GM13976 (cell line): ENCODE measurements at regions not wholly inside any gene's neighbourhood (a gene's known extent, or its start where the extent isn't known, plus 50 kb on each side); places are given as distances from the start of the nearest gene placed in this dataset.

Source experiments
- DNase-seq: peaks from one replicate; pipeline ENCODE4 v3.0.0; 2012; ENCODE audit warnings: low spot score
- CTCF ChIP-seq: IDR thresholded peaks from 2 replicates; pipeline ENCODE4 v1.5.1; 2012; ENCODE audit warnings: borderline replicate concordance, mild to moderate bottlenecking; ENCODE audit not compliant: insufficient read depth; ENCODE audit errors: extremely low read depth, missing control alignments, control extremely low read depth
- in situ Hi-C: fragments of 300-500 bp; cut with MboI; formaldehyde crosslinking; loops from one replicate; pipeline ENCODE4 v1.12.0; 2022; ENCODE audit warnings: low sequenced_read_pairs, mixed read lengths, inconsistent platforms; ENCODE audit not compliant: unreplicated experiment

DNA sequence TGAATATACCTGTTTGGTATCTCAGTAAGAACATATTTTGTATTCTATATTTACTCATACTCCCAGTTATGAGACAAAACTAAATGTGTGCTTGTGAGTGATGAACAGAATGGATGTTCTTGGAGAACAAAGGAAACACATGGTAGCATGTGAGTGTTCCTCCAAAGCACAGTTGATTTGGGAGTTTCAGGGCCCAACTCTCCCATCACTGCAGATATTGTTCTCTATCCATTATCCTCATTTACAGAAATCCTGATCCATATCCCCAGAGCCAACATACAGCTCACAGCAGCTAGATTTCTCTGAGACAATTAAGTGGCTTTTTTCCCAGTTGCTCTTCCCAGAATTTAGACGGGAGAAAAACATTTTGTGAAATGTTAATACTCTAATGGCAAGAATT is 75.6 kb upstream of the MAPRE2 start:
- TF ChIP-seq CTCF, result no peak
- no peak for DNase-seq

GRCh38 chr18:34970106-34970505 is 71.1 kb upstream of the MAPRE2 start:
- no peak for TF ChIP-seq CTCF
- DNase-seq, result no peak

More for the DNA sequence above, 75.6 kb upstream of the MAPRE2 start:
- in situ Hi-C loops, result no loop called here

DNA sequence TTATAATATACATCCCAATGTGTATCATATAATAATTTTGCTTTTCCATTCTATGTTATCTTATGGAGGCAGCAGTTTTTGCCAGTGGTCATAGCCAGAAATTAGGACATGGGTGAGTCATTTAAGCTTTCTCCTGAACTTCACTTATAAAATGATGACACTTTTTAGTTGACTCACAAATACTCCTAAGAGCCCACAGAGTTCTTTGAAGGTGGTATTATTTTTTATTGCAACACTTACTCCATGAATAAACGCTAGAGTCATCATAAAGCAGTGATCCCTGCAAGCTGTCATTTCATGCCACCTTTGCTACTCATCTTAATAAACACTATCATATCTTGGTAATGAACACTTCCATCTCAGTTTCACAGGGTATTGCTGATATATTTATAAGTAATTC is 69.9 kb upstream of the MAPRE2 start:
- in situ Hi-C loops, result no loop called here
- TF ChIP-seq CTCF, result no peak
- no peak for DNase-seq

More at GRCh38 chr18:34970106-34970505, 71.1 kb upstream of the MAPRE2 start:
- in situ Hi-C loops, result no loop called here

DNA sequence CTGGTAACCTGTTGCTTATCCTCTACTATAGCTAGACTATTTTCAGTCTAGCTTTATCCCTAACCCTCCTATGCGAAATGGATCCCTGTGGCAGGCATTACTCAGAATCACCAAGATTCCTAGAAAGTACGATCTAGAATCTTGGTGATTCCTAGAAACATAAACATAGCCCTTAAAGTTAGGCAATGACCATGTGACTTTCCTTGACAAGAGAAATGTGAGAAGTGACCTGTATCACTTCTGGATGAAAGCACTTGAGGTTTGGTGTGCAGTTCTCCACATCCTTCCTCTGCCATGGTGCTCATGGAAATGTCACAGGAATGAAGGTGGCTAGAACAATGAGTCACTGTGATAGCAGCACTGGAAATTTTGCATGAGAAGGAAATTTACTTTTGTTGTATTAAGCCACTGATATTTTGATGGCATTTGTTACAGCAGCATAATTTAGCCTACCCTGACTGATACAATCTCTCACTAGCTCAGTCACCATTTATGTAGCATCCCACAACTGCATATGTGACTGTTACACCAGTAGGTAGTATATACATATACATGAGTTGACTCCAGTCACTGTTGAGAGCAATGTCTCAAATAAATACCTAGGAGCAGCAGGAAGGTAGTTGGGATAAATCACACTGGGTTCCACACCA is 68.3 kb upstream of the MAPRE2 start:
- in situ Hi-C loops, result no loop called here
- TF ChIP-seq CTCF, result no peak
- no peak for DNase-seq

DNA sequence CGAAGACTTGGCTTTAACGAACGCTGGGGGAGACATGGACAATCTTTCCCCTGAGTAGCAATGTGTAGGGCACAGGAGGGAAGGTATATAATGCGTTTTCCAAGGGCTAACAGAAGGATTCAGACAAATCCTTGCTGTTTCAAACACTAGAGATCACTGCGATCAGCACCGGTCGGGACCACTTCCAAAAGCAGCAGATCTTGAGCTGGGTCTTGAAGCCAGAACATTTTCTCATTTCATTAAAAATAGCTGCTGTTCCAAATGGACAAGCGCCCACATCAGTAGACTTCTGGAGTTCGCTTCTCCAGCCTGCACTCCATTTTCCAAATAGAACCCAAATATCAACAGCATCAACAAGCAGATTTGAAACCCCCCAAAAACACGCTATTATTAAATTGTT is 65.1 kb upstream of the MAPRE2 start:
- no peak for DNase-seq
- in situ Hi-C loops, result no loop called here
- no peak for TF ChIP-seq CTCF

GRCh38 chr18:34976534-34976898 is 64.7 kb upstream of the MAPRE2 start:
- no peak for TF ChIP-seq CTCF
- in situ Hi-C loops, result no loop called here
- DNase-seq, result no peak
